ENCODE measurements at regions not wholly inside any gene's neighbourhood (a gene's known extent, or its start where the extent isn't known, plus 50 kb on each side); places are given as distances from the start of the nearest gene placed in this dataset.

DNA sequence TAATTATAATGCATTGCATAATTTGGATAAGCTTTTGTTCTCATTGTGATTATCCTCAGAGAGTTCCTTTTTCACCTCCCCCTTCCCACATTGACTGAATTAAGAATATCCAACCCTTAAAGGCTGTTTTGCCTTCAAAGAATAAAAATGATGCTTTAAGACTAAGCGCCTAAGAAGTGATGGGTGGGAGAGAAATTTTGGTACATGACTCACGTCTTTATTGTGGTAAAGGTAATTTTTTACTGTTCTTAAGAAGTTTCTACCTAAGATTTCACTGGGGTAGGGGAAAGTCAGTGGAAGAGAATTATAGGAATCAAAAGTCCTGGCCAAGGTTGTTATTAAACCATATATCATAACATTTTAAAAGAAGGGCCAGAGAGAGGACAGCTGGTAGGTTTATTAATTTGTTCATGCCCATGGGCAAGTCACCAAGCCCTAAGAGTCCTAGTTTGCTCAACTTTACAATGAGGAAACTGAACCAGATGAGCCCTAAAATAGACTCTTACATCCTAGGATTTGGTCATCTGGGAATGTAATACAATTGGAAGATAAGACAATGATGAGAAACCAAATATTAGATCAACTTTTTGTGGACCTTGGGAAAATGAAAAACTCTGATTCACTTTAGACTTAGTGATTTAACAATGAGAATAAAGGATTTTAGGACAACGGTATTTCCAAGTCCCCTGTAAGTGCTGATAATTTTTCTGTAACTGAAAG is 101.1 kb upstream of the RASGRP1 start:
- Histone ChIP-seq H3K27me3 (replicated peaks) (peaks cover 11% of the 10 kb centered on the region), H3K4me3 (ENCODE audit: low read depth, low read length) (no peak overlapping the region), H3K27ac (no peak overlapping the region), H3K36me3 (replicated peaks) (no peaks in the 10 kb centered on the region)
- in situ Hi-C loops (cut with HindIII; ENCODE audit: low pct_ligation_motif_present, low sequenced_read_pairs), result no loop called here
- no peak for DNase-seq
- TF ChIP-seq CTCF (IDR thresholded peaks at IDR 0.05; ENCODE audit: low read depth, low read length, missing control alignments), result no peak

GRCh38 chr15:38666865-38667510 is 102.4 kb upstream of the RASGRP1 start:
- no peak overlapping the region for H3K4me3 ChIP-seq (ENCODE audit: low read depth, low read length)
- in situ Hi-C loops (cut with HindIII; ENCODE audit: low pct_ligation_motif_present, low sequenced_read_pairs), result no loop called here
- H3K27ac ChIP-seq, result no peak overlapping the region
- H3K36me3 ChIP-seq (replicated peaks), result no peaks in the 10 kb centered on the region
- peaks cover 11% of the 10 kb centered on the region for H3K27me3 ChIP-seq (replicated peaks)
- no peak for DNase-seq
- no peak for TF ChIP-seq CTCF (IDR thresholded peaks at IDR 0.05; ENCODE audit: low read depth, low read length, missing control alignments)

- Histone ChIP-seq H3K36me3 (replicated peaks) (no peaks in the 10 kb centered on the region), H3K4me3 (ENCODE audit: low read depth, low read length) (no peak overlapping the region), H3K27me3 (replicated peaks) (peaks cover 11% of the 10 kb centered on the region), H3K27ac (no peak overlapping the region)
- in situ Hi-C loops (cut with HindIII; ENCODE audit: low pct_ligation_motif_present, low sequenced_read_pairs), result no loop called here
- TF ChIP-seq CTCF (IDR thresholded peaks at IDR 0.05; ENCODE audit: low read depth, low read length, missing control alignments), result no peak
- DNase-seq, result no peak
Observed at GRCh38 chr15:38667890-38668850, 103.6 kb upstream of the RASGRP1 start.

DNA sequence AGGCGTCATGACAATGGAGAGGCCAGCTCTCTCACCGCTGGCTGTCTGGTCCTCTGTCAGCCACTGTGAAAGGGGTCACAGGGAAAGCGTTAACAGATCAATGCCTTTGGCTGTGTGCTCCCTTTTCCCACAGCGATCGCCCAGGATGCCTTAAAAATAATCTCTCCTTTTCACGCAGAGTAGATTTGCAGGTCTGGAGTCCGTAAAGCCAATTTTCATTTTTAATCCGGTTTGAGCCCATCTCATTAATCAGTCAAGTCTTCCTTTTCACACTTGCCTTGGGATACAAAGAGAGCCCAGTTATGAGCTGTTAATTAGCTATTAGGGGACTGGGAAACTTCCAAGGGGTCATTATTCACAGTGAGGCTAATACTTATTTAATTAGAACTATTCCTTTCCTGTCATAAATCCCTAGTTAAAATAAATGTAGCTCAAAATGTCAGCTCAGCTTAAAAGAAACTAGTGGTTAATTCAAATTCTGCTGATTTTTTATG is 104.3 kb upstream of the RASGRP1 start:
- TF ChIP-seq CTCF (IDR thresholded peaks at IDR 0.05; ENCODE audit: low read depth, low read length, missing control alignments), result no peak
- Histone ChIP-seq H3K27ac (no peak overlapping the region), H3K4me3 (ENCODE audit: low read depth, low read length) (no peak overlapping the region), H3K36me3 (replicated peaks) (no peaks in the 10 kb centered on the region), H3K27me3 (replicated peaks) (peaks cover 11% of the 10 kb centered on the region)
- in situ Hi-C loops (cut with HindIII; ENCODE audit: low pct_ligation_motif_present, low sequenced_read_pairs), result no loop called here
- DNase-seq, result no peak

DNA sequence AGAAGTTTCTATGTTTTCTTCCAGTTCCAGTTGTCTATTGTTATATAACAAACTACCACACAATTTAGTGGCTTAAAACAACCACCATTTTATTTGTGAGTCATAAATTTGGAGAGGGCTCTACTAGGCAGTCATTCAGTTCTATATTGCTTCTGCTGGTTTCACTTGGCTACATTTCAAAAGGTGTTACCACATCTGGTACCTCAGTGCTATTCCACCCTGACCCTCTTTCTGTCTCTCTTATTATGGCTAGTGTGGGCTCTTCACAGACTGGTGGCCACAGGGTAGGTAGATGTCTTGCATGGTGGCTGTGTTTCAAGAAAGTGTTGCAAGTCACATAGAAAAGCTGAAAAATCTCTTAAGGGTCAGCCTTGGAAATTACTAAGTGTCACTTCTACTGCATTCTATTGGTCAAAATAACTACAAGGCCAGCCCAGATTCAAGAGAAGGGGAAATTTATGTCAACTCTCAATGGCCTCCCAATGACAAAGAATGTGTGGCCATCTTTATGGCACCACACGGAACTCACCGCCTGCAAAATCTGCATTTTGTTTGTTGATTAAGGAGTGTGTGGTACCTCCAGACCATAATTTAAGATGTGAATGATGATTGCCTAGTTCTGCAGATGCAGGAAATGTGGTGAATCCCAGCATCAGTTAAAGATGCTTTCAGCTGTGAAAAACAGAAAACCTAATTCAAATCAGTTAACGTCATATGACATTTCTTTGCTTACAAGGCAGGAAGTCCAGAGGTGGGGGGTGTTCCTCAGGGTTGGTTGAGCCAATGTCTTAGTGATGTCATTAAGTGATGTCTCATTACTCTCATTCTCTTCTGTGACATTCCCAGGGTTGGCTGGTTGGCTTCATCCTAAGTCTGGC is 105.8 kb upstream of the RASGRP1 start:
- no peak for DNase-seq
- H3K4me3 ChIP-seq (ENCODE audit: low read depth, low read length), result no peak overlapping the region

More for the DNA sequence above, 105.8 kb upstream of the RASGRP1 start:
- no peak overlapping the region for H3K27ac ChIP-seq
- H3K36me3 ChIP-seq (replicated peaks), result no peaks in the 10 kb centered on the region
- H3K27me3 ChIP-seq (replicated peaks), result peaks cover 6% of the 10 kb centered on the region
- no peak for TF ChIP-seq CTCF (IDR thresholded peaks at IDR 0.05; ENCODE audit: low read depth, low read length, missing control alignments)
- in situ Hi-C loops (cut with HindIII; ENCODE audit: low pct_ligation_motif_present, low sequenced_read_pairs), result no loop called here

Measured in brain microvascular endothelial cell (primary cell).